ENCODE measurements at regions not wholly inside any gene's neighbourhood (a gene's known extent, or its start where the extent isn't known, plus 50 kb on each side); places are given as distances from the start of the nearest gene placed in this dataset.

- DNase-seq = no peak
Observed at GRCh38 chr3:105923140-105923539, 54.3 kb upstream of the CBLB start.

- DNase-seq = no peak
Observed at GRCh38 chr3:105927741-105928140, 58.9 kb upstream of the CBLB start.

DNA sequence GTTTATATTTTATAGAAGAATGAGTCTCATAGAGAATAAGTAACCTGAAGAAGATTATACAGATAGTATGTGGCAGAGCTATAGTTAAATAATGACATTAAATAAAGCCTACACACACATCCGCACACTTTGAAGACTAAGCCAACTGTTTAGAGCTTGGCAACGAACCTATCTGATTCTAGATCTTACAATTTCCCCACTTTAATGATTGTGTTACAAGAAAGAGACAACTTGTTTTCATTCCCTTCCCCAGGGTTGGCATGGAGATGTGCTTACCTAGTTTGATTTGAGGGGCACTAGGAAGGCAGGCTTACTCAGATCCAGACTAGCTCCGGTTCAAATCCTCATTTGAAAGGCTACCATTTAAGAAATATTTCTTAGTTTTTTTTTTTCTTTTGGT, 61.9 kb upstream of the CBLB start:
- no peak for DNase-seq

DNA sequence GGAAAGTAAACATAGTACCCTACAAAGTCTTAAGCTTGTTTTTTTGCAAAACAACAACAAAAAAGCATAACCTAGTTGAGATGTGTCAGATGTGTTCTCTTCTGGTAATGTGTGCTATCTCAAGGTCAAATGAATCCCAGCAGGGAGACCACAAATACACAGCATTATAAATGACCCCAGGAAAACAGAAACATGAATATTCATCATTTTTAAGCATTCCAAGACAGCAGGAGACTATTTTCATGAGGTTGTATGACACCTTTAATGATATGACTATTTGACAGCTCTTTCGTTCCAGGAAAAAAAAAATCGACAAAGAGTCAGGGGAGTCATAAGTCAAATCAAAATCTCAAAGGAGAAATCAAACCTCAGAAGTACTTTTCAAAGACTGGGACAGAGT, 62.7 kb upstream of the CBLB start:
- no peak for DNase-seq

DNA sequence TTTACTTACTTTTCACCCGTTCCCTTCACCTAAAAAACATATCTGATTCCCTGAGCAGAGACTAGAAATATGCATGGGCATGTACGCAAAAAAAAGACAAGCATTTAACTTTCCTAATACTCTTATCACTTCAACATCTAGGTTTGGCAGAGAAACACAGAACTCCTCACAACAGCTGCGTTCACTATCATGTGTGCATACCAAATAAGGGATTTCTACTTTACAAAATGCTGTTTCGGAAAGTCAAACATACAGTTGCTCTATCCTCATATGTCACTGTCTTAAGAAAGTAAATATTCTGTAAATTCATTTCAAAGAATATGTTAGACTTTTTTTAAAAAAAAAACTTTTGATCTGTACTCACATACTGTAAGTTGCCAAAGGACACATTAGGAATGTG, 65.1 kb upstream of the CBLB start:
- DNase-seq = no peak

DNA sequence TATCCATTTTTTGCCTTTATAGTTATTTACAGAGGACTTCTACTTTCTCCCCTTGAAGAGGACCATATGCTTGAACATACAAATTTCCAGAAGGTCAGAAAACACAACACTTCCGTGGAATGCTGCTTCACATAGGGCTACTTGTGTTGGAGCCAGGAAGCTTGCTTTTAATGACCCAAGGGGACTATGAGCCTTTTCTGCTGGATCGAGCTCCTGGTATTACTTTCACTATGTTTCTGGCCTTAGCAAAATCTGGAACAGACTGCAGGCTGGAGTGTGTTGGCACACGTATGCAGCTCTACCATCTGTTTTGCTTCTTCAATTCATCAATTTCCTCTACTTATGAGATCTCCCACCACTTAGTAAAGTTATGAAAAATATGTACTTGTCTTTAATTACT, 69.3 kb upstream of the CBLB start:
- no peak for DNase-seq

GRCh38 chr3:105938806-105939205, 70.0 kb upstream of the CBLB start:
- DNase-seq = no peak

DNA sequence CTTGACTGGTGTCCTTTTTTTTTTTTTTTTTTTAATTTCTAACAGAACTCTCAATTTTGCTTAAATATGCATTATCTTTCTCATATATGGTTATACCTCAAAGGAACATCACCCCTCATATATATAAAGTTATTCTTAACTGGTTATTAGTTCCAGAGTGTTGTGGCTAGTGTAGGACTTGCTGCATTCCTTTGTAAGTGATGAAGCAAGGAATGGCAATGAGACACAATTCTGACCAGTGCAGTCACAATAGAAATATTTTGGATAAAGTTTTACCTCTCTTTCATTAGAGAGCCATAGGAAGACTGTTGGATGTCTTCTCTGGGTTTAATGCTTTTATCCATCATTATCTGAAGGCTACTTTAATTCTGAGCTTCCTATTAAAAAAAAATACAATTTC, 75.5 kb upstream of the CBLB start:
- DNase-seq = no peak

GRCh38 chr3:105944721-105945120, 75.9 kb upstream of the CBLB start:
- no peak for DNase-seq

DNA sequence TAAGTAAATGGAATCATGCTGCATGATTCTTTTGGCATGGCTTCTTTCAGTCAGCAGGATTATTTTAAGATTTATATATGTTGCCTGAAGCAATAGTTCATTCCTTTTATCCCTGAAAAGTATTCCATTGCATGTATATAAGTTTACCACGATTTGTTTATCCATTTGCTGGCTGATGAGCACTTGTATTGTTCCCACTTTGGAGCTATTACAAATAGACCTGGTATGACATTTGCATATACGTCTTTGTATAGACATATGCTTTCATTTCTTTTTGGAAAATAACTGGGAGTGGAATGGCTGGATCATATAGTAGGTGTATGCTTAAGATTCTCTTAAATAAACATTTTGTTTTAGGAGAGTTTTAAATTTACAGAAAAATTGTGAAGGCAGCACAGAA, 79.3 kb upstream of the CBLB start:
- no peak for DNase-seq

DNA sequence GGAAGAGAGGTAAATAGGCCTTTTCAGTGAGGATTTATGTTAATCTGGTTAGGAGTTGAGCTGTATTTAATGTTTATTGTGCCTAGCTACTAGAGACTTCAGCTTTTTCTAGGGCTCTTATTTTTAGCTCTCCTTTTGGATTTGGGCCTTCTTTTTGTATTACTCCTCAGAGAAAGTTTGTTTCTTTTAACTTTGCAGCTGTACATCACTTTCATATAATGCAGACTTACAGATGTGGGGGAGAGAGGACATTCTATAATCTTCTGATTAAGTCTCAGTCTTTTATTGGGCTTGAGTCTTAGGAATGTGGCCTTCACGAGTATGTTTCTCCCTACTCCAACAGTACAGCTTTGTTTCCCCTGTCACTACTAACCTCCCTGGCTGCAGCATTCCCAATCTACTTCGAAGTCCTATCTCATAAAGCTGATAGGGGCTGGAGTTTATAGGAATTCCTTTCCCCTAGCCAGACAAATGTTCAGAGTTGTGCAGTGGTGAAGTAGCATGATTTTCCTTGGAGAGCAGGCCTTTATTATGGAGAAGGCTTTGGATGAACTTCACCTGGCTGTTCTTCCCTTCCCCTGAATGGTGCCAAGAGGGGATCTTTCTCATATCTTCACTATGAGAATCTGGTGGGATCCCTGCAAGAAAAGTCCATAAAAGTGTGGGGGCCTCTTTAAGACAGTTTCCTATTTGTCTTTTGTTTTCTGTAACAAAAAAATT, 82.2 kb upstream of the CBLB start:
- no peak for DNase-seq

DNA sequence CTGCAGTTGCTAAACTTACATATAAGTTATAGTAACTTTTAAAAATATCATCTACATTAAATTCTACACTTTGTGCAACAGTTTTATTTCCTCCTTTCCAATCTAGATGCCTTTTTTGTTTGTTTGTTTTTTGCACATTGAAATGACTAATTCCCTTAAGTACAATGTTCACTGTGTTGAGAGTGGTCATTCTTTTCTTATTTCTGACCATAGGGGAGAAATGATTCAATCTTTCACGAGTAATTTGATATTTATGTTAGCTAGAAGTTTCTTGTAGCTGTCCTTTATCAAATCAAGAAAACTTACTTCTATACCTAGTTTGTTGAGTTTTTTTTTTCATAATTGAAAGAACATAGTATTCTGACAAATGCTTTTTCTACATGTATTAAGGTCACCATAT, 85.0 kb upstream of the CBLB start:
- no peak for DNase-seq

DNA sequence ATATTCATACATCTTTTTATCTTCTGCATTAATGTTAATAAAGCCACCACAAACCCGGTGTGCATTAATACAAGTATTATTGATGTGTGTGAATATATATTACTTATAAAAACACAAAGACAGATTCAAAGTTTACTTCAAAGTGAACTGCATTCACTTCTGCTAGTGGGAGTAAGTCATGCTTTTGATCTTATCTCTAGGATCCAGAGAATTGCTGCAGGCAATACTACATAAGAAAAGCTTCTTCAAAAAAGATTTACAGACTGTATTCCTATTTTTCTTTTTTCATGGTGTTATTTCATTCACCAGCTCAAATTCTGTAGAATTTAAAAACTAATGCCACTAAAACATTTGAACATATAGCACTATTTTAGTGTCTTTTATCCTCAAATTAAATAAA, 87.5 kb upstream of the CBLB start:
- no peak for DNase-seq

- no peak for DNase-seq
Observed at GRCh38 chr3:105957722-105958121, 88.9 kb upstream of the CBLB start.

- no peak for DNase-seq
Observed at GRCh38 chr3:105958237-105959000, 89.6 kb upstream of the CBLB start.

- DNase-seq = no peak
Observed at GRCh38 chr3:105959851-105960250, 91.0 kb upstream of the CBLB start.

DNA sequence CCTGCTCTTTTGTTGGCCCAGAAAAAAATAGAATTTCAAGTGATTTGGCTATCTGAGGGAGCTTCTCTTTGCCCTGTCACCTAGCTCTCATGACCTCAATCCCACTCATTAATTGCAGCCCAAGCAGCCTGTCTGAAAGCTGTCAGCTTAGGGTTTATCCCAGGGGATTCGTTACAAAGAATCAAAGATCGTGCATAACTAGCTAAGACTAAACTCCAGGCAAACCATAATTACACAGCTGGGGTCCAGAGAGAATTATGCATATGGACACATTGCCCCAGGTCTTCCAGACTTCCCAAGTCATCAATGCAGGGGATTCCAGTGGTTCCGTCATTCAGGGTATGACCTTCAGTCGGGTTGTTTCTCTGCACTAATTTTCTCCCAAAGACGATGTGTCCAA, 91.6 kb upstream of the CBLB start:
- no peak for DNase-seq

DNA sequence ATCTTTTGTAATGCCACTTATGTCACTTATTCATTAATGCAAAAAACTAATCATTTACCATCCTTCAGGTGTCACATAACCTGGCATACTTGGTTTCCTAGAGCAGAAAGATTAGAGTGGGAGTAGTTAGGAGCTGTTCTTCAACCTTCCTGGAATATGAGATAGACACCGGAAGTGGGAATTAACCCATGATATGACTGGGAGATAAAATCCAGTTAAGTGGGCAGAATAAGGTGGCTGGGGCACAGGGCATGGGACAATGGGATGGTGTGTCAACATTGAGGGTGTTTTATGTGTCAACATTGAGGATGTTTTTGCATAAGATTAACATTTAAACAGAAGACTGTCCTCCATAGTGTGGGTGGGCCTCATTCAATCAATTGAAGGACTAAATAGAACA, 94.3 kb upstream of the CBLB start:
- DNase-seq = no peak

GRCh38 chr3:105965384-105965783, 96.6 kb upstream of the CBLB start:
- DNase-seq = no peak

GRCh38 chr3:105967117-105967516, 98.3 kb upstream of the CBLB start:
- DNase-seq = no peak

DNA sequence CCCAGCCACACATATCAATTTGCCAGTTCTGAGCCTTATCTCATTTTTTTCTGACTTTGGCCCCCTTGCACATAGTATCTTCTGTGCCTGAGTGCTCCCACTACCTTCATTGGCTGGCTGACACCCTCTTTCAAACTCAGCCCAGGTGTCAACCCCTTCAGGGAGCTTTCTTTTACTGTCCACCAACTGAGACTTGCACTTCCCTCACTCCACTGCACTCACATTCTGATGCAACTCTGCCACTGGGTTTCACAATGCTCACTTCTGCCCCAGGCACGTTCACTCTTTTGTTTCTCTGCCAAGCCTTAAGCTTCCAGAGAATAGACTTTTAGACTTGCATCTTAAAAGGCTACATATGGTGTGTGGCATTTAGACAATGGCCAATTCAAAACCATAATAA, 101.5 kb upstream of the CBLB start:
- DNase-seq = no peak

DNA sequence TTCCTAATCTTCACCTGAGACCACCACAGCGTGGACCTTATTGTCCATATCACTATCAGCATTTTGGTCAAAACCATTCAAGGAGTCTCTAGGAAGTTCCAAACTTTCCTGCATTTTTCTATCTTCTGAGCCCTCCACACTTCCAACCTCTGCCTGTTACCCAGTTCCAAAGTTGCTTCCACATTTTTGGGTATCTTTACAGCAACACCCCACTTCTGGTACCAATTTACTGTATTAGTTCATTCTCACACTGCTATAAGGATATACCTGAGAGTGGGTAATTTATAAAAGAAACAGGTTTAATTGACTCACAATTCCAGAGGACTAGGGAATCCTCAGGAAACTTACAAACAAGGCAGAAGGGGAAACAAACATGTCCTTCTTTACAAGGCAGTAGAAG, 103.3 kb upstream of the CBLB start:
- no peak for DNase-seq

- DNase-seq = no peak
Observed at GRCh38 chr3:105974381-105974780, 105.6 kb upstream of the CBLB start.

DNA sequence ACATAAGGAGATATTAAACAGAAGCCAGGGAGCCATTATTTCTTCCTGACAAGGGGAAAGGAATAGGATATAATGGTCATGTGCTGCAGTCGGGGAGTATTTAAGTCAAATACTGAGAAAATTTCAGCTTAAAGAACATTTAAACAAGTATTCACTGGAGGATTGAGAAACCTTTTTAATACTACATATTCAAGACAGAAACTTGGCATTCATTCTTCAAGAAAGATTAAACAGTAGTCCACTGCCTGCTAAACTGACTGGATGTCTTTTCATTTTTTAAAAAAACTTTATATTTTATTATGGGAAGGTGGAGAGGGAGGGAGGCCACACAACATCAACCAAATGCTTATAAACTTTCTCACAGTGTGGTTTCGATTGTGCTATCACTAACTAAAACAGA, 107.4 kb upstream of the CBLB start:
- no peak for DNase-seq

GRCh38 chr3:105979961-105980360, 111.1 kb upstream of the CBLB start:
- DNase-seq = no peak

Measured in NCI-H2029 treated with DMSO at 0.1 percent for 48 hours (cell line).